ENCODE measurements at regions not wholly inside any gene's neighbourhood (a gene's known extent, or its start where the extent isn't known, plus 50 kb on each side); places are given as distances from the start of the nearest gene placed in this dataset.
"Not testable (repeated sequence)": the region's sequence is repeated elsewhere in the genome, so short reads cannot be mapped to it uniquely, and the experiment has no call there.

DNA sequence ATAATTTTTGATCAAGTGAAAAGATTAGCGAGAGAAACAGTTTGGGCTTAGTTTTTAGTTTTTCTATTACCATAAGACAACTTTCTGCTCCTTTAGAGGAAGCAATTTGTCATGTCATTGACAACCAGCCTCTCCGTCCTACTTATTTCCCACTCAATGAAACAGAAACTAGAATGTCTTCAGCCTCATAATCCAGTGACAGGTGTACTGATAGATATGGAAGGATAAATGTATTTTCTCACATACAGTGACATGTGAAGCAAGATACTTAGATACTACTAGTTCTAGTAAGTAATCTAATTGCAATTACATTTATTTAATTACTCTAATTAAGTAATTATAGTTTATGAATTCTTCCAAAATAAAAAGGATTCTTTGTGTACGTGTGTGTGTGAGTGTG is 429.7 kb downstream of the CDH10 start:
- Mint-ChIP-seq H3K27ac (no peak overlapping the region), H3K9me3 (peaks cover 3 to 34% (median 13%) of the 10 kb centered on the region in 5 donors)
- POLR2A ChIA-PET, result no interaction called here

DNA sequence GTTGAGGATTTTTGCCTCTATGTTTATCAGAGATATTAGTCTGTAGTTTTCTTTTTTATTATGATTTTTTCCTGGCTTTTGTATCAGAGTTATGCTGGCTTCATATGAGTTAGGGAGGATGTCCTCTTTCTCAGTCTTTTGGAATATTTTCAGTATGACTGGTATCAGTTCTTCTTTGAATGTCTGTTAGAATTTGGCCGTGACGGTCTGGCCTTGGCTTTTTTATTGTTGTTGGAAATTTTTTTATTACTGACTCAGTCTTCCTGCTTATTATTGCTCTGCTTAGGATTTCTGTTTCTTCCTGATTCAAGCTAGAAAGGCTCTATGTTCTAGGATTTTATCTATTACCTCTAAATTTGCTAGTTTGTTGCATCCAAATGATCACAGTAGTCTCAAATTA is 421.9 kb downstream of the CDH10 start:
- H3K27me3 Mint-ChIP-seq, result no peaks in the 10 kb centered on the region
- Histone ChIP-seq H3K4me3 (ENCODE audit: low read length) (no peak overlapping the region), H3K4me1 (ENCODE audit: insufficient read depth, low read length) (no peaks in the 10 kb centered on the region), H3K9me3 (ENCODE audit: low read length) (no peaks in the 10 kb centered on the region), H3K27me3 (ENCODE audit: insufficient read depth, low read length, poor library complexity, severe bottlenecking) (no peaks in the 10 kb centered on the region), H3K27ac (ENCODE audit: low read depth, low read length) (no peak overlapping the region), H3K36me3 (ENCODE audit: insufficient read depth, low read length) (no peaks in the 10 kb centered on the region)
- CTCF ChIA-PET, result no interaction called here
- no peak overlapping the region for H3K27ac Mint-ChIP-seq
- no peak for DNase-seq
- POLR2A ChIA-PET, result no interaction called here
- H3K4me3 Mint-ChIP-seq, result no peak overlapping the region
- no peaks in the 10 kb centered on the region for H3K4me1 Mint-ChIP-seq
- no peaks in the 10 kb centered on the region for H3K36me3 Mint-ChIP-seq
- H3K9me3 Mint-ChIP-seq, result peaks cover 15 to 37% (median 25%) of the 10 kb centered on the region in 5 donors

More for the DNA sequence above, 429.7 kb downstream of the CDH10 start:
- no peak overlapping the region for H3K27ac ChIP-seq (ENCODE audit: low read depth, low read length)
- H3K4me3 Mint-ChIP-seq, result no peak overlapping the region
- no peaks in the 10 kb centered on the region for H3K36me3 ChIP-seq (ENCODE audit: insufficient read depth, low read length)
- no peaks in the 10 kb centered on the region for H3K36me3 Mint-ChIP-seq
- H3K9me3 ChIP-seq (ENCODE audit: low read length), result no peaks in the 10 kb centered on the region
- no peaks in the 10 kb centered on the region for H3K27me3 Mint-ChIP-seq
- DNase-seq, result no peak
- no peaks in the 10 kb centered on the region for H3K4me1 Mint-ChIP-seq
- no peaks in the 10 kb centered on the region for H3K27me3 ChIP-seq (ENCODE audit: insufficient read depth, low read length, poor library complexity, severe bottlenecking)
- H3K4me3 ChIP-seq (ENCODE audit: low read length), result no peak overlapping the region
- H3K4me1 ChIP-seq (ENCODE audit: insufficient read depth, low read length), result no peaks in the 10 kb centered on the region
- CTCF ChIA-PET, result no interaction called here

DNA sequence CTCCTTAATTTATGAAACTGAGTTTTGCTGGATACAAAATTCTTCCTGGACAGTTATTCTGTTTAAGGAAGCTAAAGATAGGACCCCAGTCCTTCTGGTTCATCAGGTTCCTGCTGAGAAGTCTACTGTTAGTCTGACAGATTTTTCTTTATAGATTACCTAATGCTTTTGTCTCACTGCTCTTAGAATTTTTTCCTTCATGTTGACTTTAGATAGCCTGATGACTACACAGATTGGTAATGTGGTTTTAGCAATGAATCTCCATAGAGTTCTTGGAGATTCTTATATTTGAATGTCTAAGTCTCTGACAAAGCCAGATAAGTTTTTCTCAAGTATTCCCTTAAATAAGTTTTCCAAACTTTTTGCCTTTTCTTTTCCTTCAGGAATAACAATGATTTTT is 419.7 kb downstream of the CDH10 start:
- Histone ChIP-seq H3K4me1 (ENCODE audit: insufficient read depth, low read length) (no peaks in the 10 kb centered on the region), H3K27me3 (ENCODE audit: insufficient read depth, low read length, poor library complexity, severe bottlenecking) (no peaks in the 10 kb centered on the region), H3K36me3 (ENCODE audit: insufficient read depth, low read length) (no peaks in the 10 kb centered on the region), H3K27ac (ENCODE audit: low read depth, low read length) (no peak overlapping the region), H3K4me3 (ENCODE audit: low read length) (no peak overlapping the region), H3K9me3 (ENCODE audit: low read length) (no peaks in the 10 kb centered on the region)
- Mint-ChIP-seq H3K4me3 (no peak overlapping the region), H3K27me3 (peaks cover 0 to 2% of the 10 kb centered on the region in 2 donors), H3K4me1 (no peaks in the 10 kb centered on the region), H3K36me3 (no peaks in the 10 kb centered on the region), H3K9me3 (peaks cover 16 to 28% (median 24%) of the 10 kb centered on the region in 5 donors), H3K27ac (no peak overlapping the region)
- no peak for DNase-seq
- ChIA-PET POLR2A (no interaction called here), CTCF (no interaction called here)

DNA sequence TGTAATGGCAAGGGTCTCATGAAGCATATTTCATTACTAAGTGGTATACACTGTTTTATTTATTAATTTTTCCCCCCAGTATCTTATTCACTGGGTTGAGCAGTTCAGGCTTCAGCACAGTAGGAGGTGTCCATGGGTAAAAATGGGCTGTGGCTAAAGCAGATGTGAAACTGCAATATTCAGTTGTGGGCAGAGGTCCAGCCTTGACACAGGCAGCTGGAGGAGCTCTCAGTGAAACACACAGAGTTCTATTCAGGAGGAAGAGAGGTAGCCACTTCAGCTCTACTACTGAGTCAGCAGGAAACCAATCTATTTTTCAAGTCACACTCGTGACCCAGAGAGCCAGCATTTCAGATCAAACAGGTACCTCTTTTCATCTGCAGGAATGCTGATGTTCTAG is 418.3 kb downstream of the CDH10 start:
- ChIA-PET CTCF (no interaction called here), POLR2A (no interaction called here)
- H3K9me3 ChIP-seq (ENCODE audit: low read length), result no peaks in the 10 kb centered on the region
- H3K9me3 Mint-ChIP-seq, result peaks cover 16 to 24% (median 23%) of the 10 kb centered on the region in 5 donors
- no peaks in the 10 kb centered on the region for H3K36me3 Mint-ChIP-seq
- no peak for DNase-seq
- no peaks in the 10 kb centered on the region for H3K27me3 ChIP-seq (ENCODE audit: insufficient read depth, low read length, poor library complexity, severe bottlenecking)
- no peaks in the 10 kb centered on the region for H3K36me3 ChIP-seq (ENCODE audit: insufficient read depth, low read length)
- H3K27me3 Mint-ChIP-seq, result peaks cover 0 to 2% of the 10 kb centered on the region in 2 donors
- no peaks in the 10 kb centered on the region for H3K4me1 ChIP-seq (ENCODE audit: insufficient read depth, low read length)
- no peak overlapping the region for H3K4me3 ChIP-seq (ENCODE audit: low read length)
- no peaks in the 10 kb centered on the region for H3K4me1 Mint-ChIP-seq
- no peak overlapping the region for H3K27ac Mint-ChIP-seq
- H3K27ac ChIP-seq (ENCODE audit: low read depth, low read length), result no peak overlapping the region
- no peak overlapping the region for H3K4me3 Mint-ChIP-seq

DNA sequence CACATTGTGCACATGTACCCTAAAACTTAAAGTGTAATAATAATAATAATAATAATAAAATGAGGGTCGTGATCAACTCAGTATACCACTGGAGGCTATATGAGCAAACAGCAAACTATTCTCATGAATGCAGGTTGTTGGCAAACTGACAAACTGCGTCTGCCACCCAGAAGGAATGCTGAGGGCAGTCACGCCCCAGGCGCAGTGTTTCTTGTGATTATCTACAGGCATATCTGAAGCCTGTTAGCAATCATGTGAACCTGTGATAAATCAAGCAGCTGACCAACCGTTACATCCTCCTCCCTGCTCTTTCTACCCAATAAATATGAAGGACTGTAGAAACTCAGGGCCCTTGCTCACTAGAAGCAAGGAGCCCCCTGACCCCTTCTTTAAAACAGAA is 416.9 kb downstream of the CDH10 start:
- H3K27me3 ChIP-seq (ENCODE audit: insufficient read depth, low read length, poor library complexity, severe bottlenecking); H3K27ac Mint-ChIP-seq; DNase-seq; H3K9me3 ChIP-seq (ENCODE audit: low read length); H3K4me3 ChIP-seq (ENCODE audit: low read length); H3K36me3 Mint-ChIP-seq; POLR2A ChIA-PET; H3K4me1 ChIP-seq (ENCODE audit: insufficient read depth, low read length); CTCF ChIA-PET; H3K27me3 Mint-ChIP-seq; H3K27ac ChIP-seq (ENCODE audit: low read depth, low read length); H3K36me3 ChIP-seq (ENCODE audit: insufficient read depth, low read length); H3K4me1 Mint-ChIP-seq; H3K4me3 Mint-ChIP-seq: not testable (repeated sequence)
- peaks cover 18 to 29% (median 23%) of the 10 kb centered on the region in 5 donors for H3K9me3 Mint-ChIP-seq

DNA sequence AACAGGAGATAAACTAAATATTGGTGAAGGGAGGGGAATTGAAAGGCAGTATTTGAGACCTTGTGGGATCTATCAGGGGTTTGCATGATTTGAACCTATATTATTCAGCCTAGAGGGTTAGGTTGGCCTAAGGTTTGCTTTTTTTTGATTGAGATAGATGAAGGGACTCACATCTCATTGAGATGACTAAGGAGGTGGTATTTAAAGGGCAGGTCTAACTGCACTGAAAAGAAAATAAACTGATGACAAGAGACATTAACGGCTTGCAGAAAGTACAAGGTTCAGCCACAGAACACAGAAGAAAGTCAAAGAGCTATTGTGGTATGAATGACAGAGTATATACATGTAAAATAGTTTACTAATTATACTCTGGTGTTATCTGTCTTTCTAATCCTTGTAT is 412.7 kb downstream of the CDH10 start:
- H3K4me3 ChIP-seq (ENCODE audit: low read length), result no peak overlapping the region
- H3K36me3 ChIP-seq (ENCODE audit: insufficient read depth, low read length), result no peaks in the 10 kb centered on the region
- CTCF ChIA-PET, result no interaction called here
- H3K4me1 Mint-ChIP-seq, result no peaks in the 10 kb centered on the region
- no peaks in the 10 kb centered on the region for H3K27me3 ChIP-seq (ENCODE audit: insufficient read depth, low read length, poor library complexity, severe bottlenecking)
- H3K4me3 Mint-ChIP-seq, result no peak overlapping the region
- no peak for DNase-seq
- no peak overlapping the region for H3K27ac ChIP-seq (ENCODE audit: low read depth, low read length)
- POLR2A ChIA-PET, result no interaction called here
- H3K9me3 Mint-ChIP-seq, result peaks cover 6 to 31% (median 13%) of the 10 kb centered on the region in 5 donors
- peaks cover 0 to 2% of the 10 kb centered on the region in 2 donors for H3K27me3 Mint-ChIP-seq
- no peak overlapping the region for H3K27ac Mint-ChIP-seq
- H3K4me1 ChIP-seq (ENCODE audit: insufficient read depth, low read length), result no peaks in the 10 kb centered on the region
- no peaks in the 10 kb centered on the region for H3K36me3 Mint-ChIP-seq
- H3K9me3 ChIP-seq (ENCODE audit: low read length), result no peaks in the 10 kb centered on the region

DNA sequence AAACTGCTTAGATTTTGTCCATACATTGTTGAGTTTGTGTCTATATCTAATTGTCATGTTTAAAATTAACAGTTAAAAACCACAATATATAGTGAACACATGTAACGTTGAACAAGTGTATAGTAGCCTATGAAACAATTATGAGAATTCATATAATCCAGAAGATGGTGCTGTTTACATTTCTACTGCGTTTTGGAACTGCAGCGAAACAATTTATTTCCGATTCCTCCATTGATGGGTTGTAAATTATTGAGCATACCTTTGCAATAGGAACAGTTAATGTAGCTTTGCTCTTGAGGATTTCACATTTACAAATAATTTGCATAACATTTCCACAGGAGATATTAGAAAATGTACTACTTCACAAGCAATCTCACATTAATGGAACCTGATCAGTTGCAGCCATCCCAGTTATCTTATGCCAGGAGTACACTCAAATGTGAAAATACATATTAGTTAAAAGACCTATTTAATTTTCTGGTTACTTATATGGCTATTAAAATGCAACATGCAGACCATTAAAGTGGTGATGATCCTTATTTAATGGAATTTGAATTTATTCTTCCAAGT is 411.8 kb downstream of the CDH10 start:
- Histone ChIP-seq H3K27ac (ENCODE audit: low read depth, low read length) (no peak overlapping the region), H3K9me3 (ENCODE audit: low read length) (no peaks in the 10 kb centered on the region), H3K27me3 (ENCODE audit: insufficient read depth, low read length, poor library complexity, severe bottlenecking) (no peaks in the 10 kb centered on the region), H3K36me3 (ENCODE audit: insufficient read depth, low read length) (no peaks in the 10 kb centered on the region), H3K4me1 (ENCODE audit: insufficient read depth, low read length) (no peaks in the 10 kb centered on the region), H3K4me3 (ENCODE audit: low read length) (no peak overlapping the region)
- H3K36me3 Mint-ChIP-seq, result no peaks in the 10 kb centered on the region
- no peaks in the 10 kb centered on the region for H3K4me1 Mint-ChIP-seq
- ChIA-PET CTCF (no interaction called here), POLR2A (no interaction called here)
- no peak for DNase-seq
- H3K9me3 Mint-ChIP-seq, result peaks cover 3 to 31% (median 13%) of the 10 kb centered on the region in 5 donors
- H3K27ac Mint-ChIP-seq, result no peak overlapping the region
- H3K27me3 Mint-ChIP-seq, result peaks cover 0 to 2% of the 10 kb centered on the region in 2 donors
- H3K4me3 Mint-ChIP-seq, result no peak overlapping the region

DNA sequence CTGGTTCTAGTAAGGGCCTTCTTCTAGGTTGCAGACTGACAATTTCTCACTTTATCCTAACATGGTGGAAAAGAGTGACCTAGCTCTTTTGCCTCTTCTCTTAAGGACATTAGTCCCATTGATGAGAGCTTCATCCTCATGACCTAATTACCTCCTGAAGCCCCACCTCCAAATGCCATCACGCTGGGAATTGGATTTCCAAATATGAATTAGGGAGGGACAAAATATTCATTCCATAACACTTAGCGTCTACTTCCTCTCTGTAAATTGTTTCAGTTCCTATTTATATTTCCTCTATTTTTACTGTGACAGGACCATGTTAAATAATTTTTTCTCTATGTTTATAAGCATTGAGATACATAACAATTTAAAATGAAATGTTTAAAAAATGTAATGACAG is 408.8 kb downstream of the CDH10 start:
- no peak overlapping the region for H3K27ac Mint-ChIP-seq
- H3K9me3 Mint-ChIP-seq, result peaks cover 1 to 40% (median 15%) of the 10 kb centered on the region in 5 donors
- no peak for DNase-seq
- no peaks in the 10 kb centered on the region for H3K27me3 ChIP-seq (ENCODE audit: insufficient read depth, low read length, poor library complexity, severe bottlenecking)
- CTCF ChIA-PET, result no interaction called here
- H3K27ac ChIP-seq (ENCODE audit: low read depth, low read length), result no peak overlapping the region
- H3K4me1 Mint-ChIP-seq, result no peaks in the 10 kb centered on the region
- POLR2A ChIA-PET, result no interaction called here
- no peaks in the 10 kb centered on the region for H3K9me3 ChIP-seq (ENCODE audit: low read length)
- no peaks in the 10 kb centered on the region for H3K36me3 Mint-ChIP-seq
- no peaks in the 10 kb centered on the region for H3K27me3 Mint-ChIP-seq
- no peaks in the 10 kb centered on the region for H3K36me3 ChIP-seq (ENCODE audit: insufficient read depth, low read length)
- no peak overlapping the region for H3K4me3 ChIP-seq (ENCODE audit: low read length)
- H3K4me3 Mint-ChIP-seq, result no peak overlapping the region
- H3K4me1 ChIP-seq (ENCODE audit: insufficient read depth, low read length), result no peaks in the 10 kb centered on the region

DNA sequence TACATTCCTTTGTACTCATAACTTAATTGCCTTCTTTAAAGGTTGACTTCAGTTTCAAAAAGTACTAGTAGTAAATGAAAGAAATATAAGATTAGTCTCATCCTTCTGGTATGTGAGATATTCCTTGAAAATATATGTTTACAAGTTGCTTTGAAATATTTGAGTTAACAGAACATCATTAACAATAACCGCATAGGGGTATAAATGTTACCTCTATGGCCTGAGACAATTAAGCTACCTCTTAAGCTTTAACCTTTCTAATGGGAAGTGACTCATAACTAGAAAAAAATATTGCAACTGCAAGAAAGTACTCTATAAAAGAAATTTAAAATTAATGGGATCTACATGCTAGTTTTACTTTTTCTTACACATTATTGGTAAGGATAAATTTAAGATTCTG is 399.0 kb downstream of the CDH10 start:
- Histone ChIP-seq H3K4me1 (ENCODE audit: insufficient read depth, low read length) (no peaks in the 10 kb centered on the region), H3K36me3 (ENCODE audit: insufficient read depth, low read length) (no peaks in the 10 kb centered on the region), H3K27ac (ENCODE audit: low read depth, low read length) (no peak overlapping the region), H3K27me3 (ENCODE audit: insufficient read depth, low read length, poor library complexity, severe bottlenecking) (no peaks in the 10 kb centered on the region), H3K9me3 (ENCODE audit: low read length) (no peaks in the 10 kb centered on the region), H3K4me3 (ENCODE audit: low read length) (no peak overlapping the region)
- no peaks in the 10 kb centered on the region for H3K4me1 Mint-ChIP-seq
- no peak for DNase-seq
- ChIA-PET POLR2A (no interaction called here), CTCF (no interaction called here)
- peaks cover 7 to 31% (median 9%) of the 10 kb centered on the region in 5 donors for H3K9me3 Mint-ChIP-seq
- no peaks in the 10 kb centered on the region for H3K36me3 Mint-ChIP-seq
- H3K27me3 Mint-ChIP-seq, result no peaks in the 10 kb centered on the region
- H3K27ac Mint-ChIP-seq, result no peak overlapping the region
- no peak overlapping the region for H3K4me3 Mint-ChIP-seq

Measured in CD8-positive, alpha-beta memory T cell (primary cell).